Ascending aorta (tissue), 2 donors: ENCODE measurements at regions not wholly inside any gene's neighbourhood (a gene's known extent, or its start where the extent isn't known, plus 50 kb on each side); places are given as distances from the start of the nearest gene placed in this dataset.

Experiments used
- DNase-seq, 2 donors: peaks; one replicate each; pipeline ENCODE4 v3.0.0-alpha.2; 2019; ENCODE audit warnings: low spot score in 2 of 2
- H3K27ac ChIP-seq, 2 donors: fragments of 200-600 bp; sonication (generic); one replicate each; pipeline ENCODE4 v1.5.1; 2016 to 2017; ENCODE audit warnings: mild to moderate bottlenecking in 1 of 2
- H3K27me3 ChIP-seq: fragments of 200-600 bp; sonication (generic); one replicate; pipeline ENCODE4 v1.5.1; 2017
- H3K36me3 ChIP-seq, 2 donors: fragments of 200-600 bp; sonication (generic); one replicate each; pipeline ENCODE4 v1.5.1; 2016
- H3K4me1 ChIP-seq, 2 donors: fragments of 200-600 bp; sonication (generic); one replicate each; pipeline ENCODE4 v1.5.1; 2016 to 2017; ENCODE audit warnings: mild to moderate bottlenecking in 1 of 2
- H3K4me3 ChIP-seq, 2 donors: fragments of 200-600 bp; sonication (generic); one replicate each; pipeline ENCODE4 v1.5.1; 2016 to 2017; ENCODE audit warnings: mild to moderate bottlenecking in 1 of 2
- H3K9me3 ChIP-seq, 2 donors: fragments of 200-600 bp; sonication (generic); one replicate each; pipeline ENCODE4 v1.5.1; 2016
- intact Hi-C: fragments of 100-400 bp; cut with DNase I; formaldehyde crosslinking; loops from one replicate; pipeline ENCODE4 v1.15.1; 2023
- TF ChIP-seq, protein P1 (sequence below), 3 experiments: fragments of 200-600 bp in 2 of 3; fragments of 450-650 bp in 1 of 3; sonication (generic) in 2 of 3; IDR thresholded peaks; one replicate each; pipeline ENCODE4 v1.5.1; 2016 to 2019; ENCODE audit warnings: antibody characterized with exemption in 3 of 3, mild to moderate bottlenecking in 1 of 3, moderate library complexity in 1 of 3

DNA sequence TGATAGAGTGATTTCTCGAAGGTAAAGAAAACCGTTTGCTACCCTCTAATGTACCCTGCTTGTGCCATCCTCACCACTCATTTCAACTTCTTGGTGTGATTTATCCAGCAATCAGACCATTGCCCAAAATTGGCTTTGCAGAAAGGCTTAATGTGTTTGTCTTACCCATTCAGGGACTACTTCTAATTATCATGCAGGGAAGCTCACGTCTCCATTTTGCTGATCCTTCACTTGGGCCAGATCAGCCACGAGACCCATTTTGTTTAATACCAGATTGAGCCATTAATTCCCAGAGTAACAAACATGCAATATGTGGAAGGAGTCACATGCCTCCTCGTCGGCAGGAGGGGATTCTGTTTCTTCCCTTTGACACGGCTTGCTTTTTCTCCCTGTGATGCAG, 51.1 kb upstream of the CRY1 start:
- Histone ChIP-seq H3K9me3 (no peaks in the 10 kb centered on the region), H3K4me3 (no peak overlapping the region), H3K27me3 (no peaks in the 10 kb centered on the region), H3K36me3 (no peaks in the 10 kb centered on the region), H3K27ac (no peak overlapping the region), H3K4me1 (no peaks in the 10 kb centered on the region)
- TF ChIP-seq, protein P1, sequence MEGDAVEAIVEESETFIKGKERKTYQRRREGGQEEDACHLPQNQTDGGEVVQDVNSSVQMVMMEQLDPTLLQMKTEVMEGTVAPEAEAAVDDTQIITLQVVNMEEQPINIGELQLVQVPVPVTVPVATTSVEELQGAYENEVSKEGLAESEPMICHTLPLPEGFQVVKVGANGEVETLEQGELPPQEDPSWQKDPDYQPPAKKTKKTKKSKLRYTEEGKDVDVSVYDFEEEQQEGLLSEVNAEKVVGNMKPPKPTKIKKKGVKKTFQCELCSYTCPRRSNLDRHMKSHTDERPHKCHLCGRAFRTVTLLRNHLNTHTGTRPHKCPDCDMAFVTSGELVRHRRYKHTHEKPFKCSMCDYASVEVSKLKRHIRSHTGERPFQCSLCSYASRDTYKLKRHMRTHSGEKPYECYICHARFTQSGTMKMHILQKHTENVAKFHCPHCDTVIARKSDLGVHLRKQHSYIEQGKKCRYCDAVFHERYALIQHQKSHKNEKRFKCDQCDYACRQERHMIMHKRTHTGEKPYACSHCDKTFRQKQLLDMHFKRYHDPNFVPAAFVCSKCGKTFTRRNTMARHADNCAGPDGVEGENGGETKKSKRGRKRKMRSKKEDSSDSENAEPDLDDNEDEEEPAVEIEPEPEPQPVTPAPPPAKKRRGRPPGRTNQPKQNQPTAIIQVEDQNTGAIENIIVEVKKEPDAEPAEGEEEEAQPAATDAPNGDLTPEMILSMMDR (IDR thresholded peaks at IDR 0.05): no peak
- no peak for DNase-seq
- intact Hi-C loops: no loop called here

DNA sequence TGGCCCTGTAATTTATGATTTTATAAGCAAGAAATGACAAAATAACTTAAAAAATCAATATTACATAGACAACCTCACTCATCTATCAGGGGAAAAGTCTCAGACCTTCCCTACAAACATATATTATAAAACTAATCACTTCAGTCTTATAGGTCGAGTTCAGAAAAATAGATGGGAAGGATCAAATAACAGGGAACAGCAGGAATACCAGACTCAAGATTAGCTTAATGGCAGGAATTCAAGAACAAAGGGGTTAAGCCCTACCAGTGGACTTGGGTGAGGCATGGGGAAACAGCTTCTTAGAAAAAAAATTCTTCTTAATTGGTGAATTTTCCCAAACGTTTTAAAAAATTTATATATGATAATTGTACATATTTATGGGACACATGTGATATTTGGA, 51.6 kb upstream of the CRY1 start:
- intact Hi-C loops: no loop called here
- TF ChIP-seq, protein P1 (IDR thresholded peaks at IDR 0.05): no peak

DNA sequence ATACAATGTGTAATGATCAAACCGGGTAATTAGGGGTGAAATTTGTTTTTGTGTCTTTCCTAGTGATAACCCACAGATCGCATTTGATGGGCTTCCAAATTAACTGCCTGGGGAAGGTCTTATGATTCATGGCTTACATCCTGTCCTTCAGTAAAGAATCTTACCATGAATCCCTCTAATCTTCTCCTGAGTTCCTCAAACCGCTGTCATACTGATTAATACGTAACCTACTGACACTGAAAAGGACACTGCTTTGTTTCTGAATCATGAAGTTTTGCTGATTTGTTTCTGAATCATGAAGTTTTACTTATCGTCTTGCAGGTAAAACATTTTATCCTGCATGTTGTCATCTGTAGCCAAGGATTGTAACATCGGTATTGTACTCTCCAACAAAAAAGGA, 52.0 kb upstream of the CRY1 start:
- Histone ChIP-seq H3K9me3 (no peaks in the 10 kb centered on the region), H3K36me3 (no peaks in the 10 kb centered on the region), H3K4me1 (no peaks in the 10 kb centered on the region), H3K4me3 (no peak overlapping the region), H3K27me3 (no peaks in the 10 kb centered on the region), H3K27ac (no peak overlapping the region)
- intact Hi-C loops: no loop called here
- TF ChIP-seq, protein P1 (IDR thresholded peaks at IDR 0.05): no peak
- no peak for DNase-seq

More for the DNA sequence above, 51.6 kb upstream of the CRY1 start:
- no peaks in the 10 kb centered on the region for H3K27me3 ChIP-seq
- no peak for DNase-seq
- no peaks in the 10 kb centered on the region for H3K9me3 ChIP-seq
- H3K27ac ChIP-seq: no peak overlapping the region
- H3K4me3 ChIP-seq: no peak overlapping the region
- H3K36me3 ChIP-seq: no peaks in the 10 kb centered on the region
- H3K4me1 ChIP-seq: no peaks in the 10 kb centered on the region

- no peaks in the 10 kb centered on the region for H3K9me3 ChIP-seq
- DNase-seq: no peak
- intact Hi-C loops: no loop called here
- H3K27ac ChIP-seq: no peak overlapping the region
- no peaks in the 10 kb centered on the region for H3K4me1 ChIP-seq
- H3K36me3 ChIP-seq: no peaks in the 10 kb centered on the region
- H3K4me3 ChIP-seq: no peak overlapping the region
- H3K27me3 ChIP-seq: no peaks in the 10 kb centered on the region
- TF ChIP-seq, protein P1 (IDR thresholded peaks at IDR 0.05): no peak
Observed at GRCh38 chr12:107148107-107148506, 54.8 kb upstream of the CRY1 start.

GRCh38 chr12:107152315-107152714, 59.0 kb upstream of the CRY1 start:
- no peaks in the 10 kb centered on the region for H3K9me3 ChIP-seq
- intact Hi-C loops: no loop called here
- H3K27ac ChIP-seq: no peak overlapping the region
- H3K4me1 ChIP-seq: no peaks in the 10 kb centered on the region
- H3K27me3 ChIP-seq: no peaks in the 10 kb centered on the region
- no peak for DNase-seq
- TF ChIP-seq, protein P1 (IDR thresholded peaks at IDR 0.05): no peak
- H3K36me3 ChIP-seq: no peaks in the 10 kb centered on the region
- no peak overlapping the region for H3K4me3 ChIP-seq

DNA sequence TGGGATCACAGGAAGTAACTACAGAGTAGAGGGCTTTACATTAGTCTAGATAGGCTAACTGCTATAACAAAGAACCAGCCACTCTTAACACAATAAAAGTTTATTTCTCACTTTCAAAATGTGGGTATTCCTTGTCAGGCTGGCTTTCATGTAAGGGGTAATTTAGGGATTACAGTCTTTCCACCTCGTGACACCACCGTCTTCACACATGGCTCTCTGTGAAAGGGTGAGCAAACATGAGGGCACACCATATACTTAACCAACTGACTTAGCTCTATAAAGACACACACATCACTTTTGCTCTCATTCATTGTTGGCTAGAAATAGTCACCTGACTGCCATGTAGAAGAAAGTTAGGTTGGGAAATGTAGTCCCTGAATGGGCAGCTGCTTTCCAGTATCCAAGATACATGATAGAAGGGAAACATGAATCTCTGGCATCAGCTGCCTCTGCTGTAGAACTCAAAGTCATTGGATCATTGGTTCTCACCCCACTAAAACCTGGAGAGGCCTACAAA, 66.1 kb upstream of the CRY1 start:
- Histone ChIP-seq H3K9me3 (no peaks in the 10 kb centered on the region), H3K4me3 (no peak overlapping the region), H3K36me3 (no peaks in the 10 kb centered on the region), H3K27me3 (no peaks in the 10 kb centered on the region), H3K4me1 (no peaks in the 10 kb centered on the region), H3K27ac (no peak overlapping the region)
- TF ChIP-seq, protein P1 (IDR thresholded peaks at IDR 0.05): no peak
- intact Hi-C loops: no loop called here
- DNase-seq: no peak
